ENCODE measurements at regions not wholly inside any gene's neighbourhood (a gene's known extent, or its start where the extent isn't known, plus 50 kb on each side); places are given as distances from the start of the nearest gene placed in this dataset.
"Not testable (repeated sequence)": the region's sequence is repeated elsewhere in the genome, so short reads cannot be mapped to it uniquely, and the experiment has no call there.

- H3K36me3 Mint-ChIP-seq: no peaks in the 10 kb centered on the region
- peaks cover 0 to 5% (median 0%) of the 10 kb centered on the region in 7 donors for H3K9me3 Mint-ChIP-seq
- no peak overlapping the region for H3K27ac Mint-ChIP-seq
- no peaks in the 10 kb centered on the region for H3K27me3 Mint-ChIP-seq
- DNase-seq: no peak
- no peak for ATAC-seq (ENCODE audit: low read depth in 2 of 2)
- H3K4me3 Mint-ChIP-seq: no peak overlapping the region
- H3K4me1 Mint-ChIP-seq: no peaks in the 10 kb centered on the region
Observed at GRCh38 chr12:30578426-30578825, 117.2 kb downstream of the IPO8 start.

DNA sequence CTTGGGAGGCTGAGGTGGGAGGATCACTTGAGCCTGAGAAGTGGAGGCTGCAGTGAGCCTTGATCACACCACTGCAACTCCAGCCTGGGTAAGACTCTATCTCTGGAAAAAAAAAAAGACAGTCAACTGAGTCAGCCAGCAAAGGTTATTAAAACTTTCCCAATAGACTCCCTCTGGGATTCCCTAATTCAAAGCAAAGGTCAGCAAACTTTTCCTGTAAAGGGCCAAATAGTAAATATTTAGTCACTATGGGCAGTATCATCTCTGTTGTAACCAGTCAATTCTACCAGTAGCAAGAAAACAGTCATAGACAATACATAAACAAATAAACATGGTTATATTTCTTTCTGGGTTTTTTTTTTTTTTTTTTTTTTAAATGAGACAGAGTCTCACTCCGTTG is 122.5 kb downstream of the IPO8 start:
- Mint-ChIP-seq H3K4me1 (no peaks in the 10 kb centered on the region), H3K9me3 (peaks cover 0 to 5% (median 0%) of the 10 kb centered on the region in 7 donors), H3K27me3 (no peaks in the 10 kb centered on the region), H3K36me3 (no peaks in the 10 kb centered on the region), H3K4me3 (no peak overlapping the region), H3K27ac (no peak overlapping the region)
- no peak for ATAC-seq (ENCODE audit: low read depth in 2 of 2)
- DNase-seq: no peak

- DNase-seq (no peak), ATAC-seq (ENCODE audit: low read depth in 2 of 2) (no peak)
- Mint-ChIP-seq H3K27me3 (peaks cover 0 to 5% (median 0%) of the 10 kb centered on the region in 3 donors), H3K36me3 (no peaks in the 10 kb centered on the region), H3K4me3 (no peak overlapping the region), H3K9me3 (peaks cover 0 to 6% (median 3%) of the 10 kb centered on the region in 7 donors), H3K27ac (no peak overlapping the region), H3K4me1 (no peaks in the 10 kb centered on the region)
Observed at GRCh38 chr12:30570211-30570890, 125.3 kb downstream of the IPO8 start.

- no peaks in the 10 kb centered on the region for H3K4me1 Mint-ChIP-seq
- DNase-seq: no peak
- no peak for ATAC-seq (ENCODE audit: low read depth in 2 of 2)
- no peak overlapping the region for H3K27ac Mint-ChIP-seq
- no peaks in the 10 kb centered on the region for H3K36me3 Mint-ChIP-seq
- no peak overlapping the region for H3K4me3 Mint-ChIP-seq
- peaks cover 0 to 5% (median 0%) of the 10 kb centered on the region in 3 donors for H3K27me3 Mint-ChIP-seq
- H3K9me3 Mint-ChIP-seq: peaks cover 0 to 6% (median 3%) of the 10 kb centered on the region in 7 donors
Observed at GRCh38 chr12:30569426-30569825, 126.2 kb downstream of the IPO8 start.

DNA sequence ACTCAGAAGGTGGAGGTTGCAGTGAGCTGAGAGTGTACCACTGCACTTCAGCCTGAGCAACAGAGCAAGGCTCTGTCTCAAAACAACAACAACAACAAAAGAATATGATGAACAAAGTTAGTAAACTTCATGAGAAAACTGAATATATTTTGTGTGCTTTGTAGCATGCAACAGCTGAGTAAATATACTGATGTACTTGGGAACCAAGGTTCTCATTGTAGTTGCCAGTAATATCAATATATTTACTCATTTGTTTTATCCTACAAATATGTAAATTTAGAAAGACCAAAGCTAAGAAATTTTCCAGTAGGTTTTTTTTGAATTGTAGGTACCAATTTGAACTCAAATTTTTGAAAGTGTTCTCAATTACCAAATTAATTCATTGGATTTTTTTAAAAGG is 127.2 kb downstream of the IPO8 start:
- Mint-ChIP-seq H3K27me3 (peaks cover 0 to 5% (median 0%) of the 10 kb centered on the region in 3 donors), H3K27ac (peak overlapping the region in 1 of 6 donors; percentile 42), H3K4me1 (no peaks in the 10 kb centered on the region), H3K9me3 (peaks cover 0 to 6% (median 3%) of the 10 kb centered on the region in 7 donors), H3K4me3 (no peak overlapping the region), H3K36me3 (no peaks in the 10 kb centered on the region)
- no peak for DNase-seq
- no peak for ATAC-seq (ENCODE audit: low read depth in 2 of 2)

GRCh38 chr12:30567082-30567481 is 128.6 kb downstream of the IPO8 start:
- no peak for DNase-seq
- Mint-ChIP-seq H3K27me3 (peaks cover 0 to 5% (median 0%) of the 10 kb centered on the region in 3 donors), H3K27ac (no peak overlapping the region), H3K4me1 (no peaks in the 10 kb centered on the region), H3K4me3 (no peak overlapping the region), H3K9me3 (peaks cover 0 to 6% (median 3%) of the 10 kb centered on the region in 7 donors), H3K36me3 (no peaks in the 10 kb centered on the region)
- ATAC-seq (ENCODE audit: low read depth in 2 of 2): no peak

DNA sequence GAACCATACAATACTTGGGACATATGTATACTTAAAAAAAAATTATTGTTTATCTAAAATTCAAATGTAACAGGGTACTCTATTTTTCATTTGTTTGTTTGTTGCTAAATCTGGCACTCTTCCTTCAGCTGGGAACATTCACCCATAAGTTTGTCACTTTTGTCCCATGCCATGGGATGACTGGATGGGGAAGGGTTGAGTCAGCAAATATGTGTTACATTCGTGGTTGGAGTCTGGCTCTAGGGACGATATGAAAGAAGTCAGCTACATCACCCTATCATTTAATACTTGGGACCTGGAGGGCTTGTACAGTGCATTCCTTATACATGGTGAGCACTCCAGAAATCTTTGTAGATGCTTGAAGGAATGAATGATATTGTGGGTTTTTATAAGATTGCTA is 131.3 kb downstream of the IPO8 start:
- no peaks in the 10 kb centered on the region for H3K4me1 Mint-ChIP-seq
- H3K4me3 Mint-ChIP-seq: no peak overlapping the region
- H3K27me3 Mint-ChIP-seq: peaks cover 0 to 5% (median 0%) of the 10 kb centered on the region in 3 donors
- DNase-seq: no peak
- peaks cover 0 to 7% of the 10 kb centered on the region in 2 donors for H3K36me3 Mint-ChIP-seq
- H3K27ac Mint-ChIP-seq: no peak overlapping the region
- no peak for ATAC-seq (ENCODE audit: low read depth in 2 of 2)
- H3K9me3 Mint-ChIP-seq: peaks cover 11 to 24% (median 17%) of the 10 kb centered on the region in 7 donors

DNA sequence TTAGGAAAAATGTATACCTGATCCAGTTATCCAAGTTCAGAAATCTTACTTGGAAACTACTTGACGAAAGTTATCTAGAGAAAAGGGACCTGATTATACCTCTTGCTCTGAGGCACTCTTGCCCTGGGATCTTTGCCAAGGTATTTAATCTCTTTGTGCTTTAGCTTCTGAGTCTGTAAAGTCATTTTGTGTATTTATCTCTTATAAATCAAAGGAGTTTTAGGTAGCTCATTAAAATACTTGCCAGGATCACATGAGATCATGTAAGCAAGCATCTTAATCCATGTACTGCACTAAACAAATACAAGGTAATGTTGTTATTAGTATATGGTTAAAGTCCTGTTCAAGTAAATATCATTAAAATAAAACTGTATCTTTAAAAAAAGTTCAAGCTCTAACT is 147.5 kb downstream of the IPO8 start:
- H3K4me3 Mint-ChIP-seq: no peak overlapping the region
- ATAC-seq (ENCODE audit: low read depth in 2 of 2) (no peak), DNase-seq (no peak)
- peaks cover 2 to 20% (median 7%) of the 10 kb centered on the region in 7 donors for H3K9me3 Mint-ChIP-seq
- H3K36me3 Mint-ChIP-seq: no peaks in the 10 kb centered on the region
- peaks cover 0 to 7% (median 4%) of the 10 kb centered on the region in 3 donors for H3K27me3 Mint-ChIP-seq
- no peaks in the 10 kb centered on the region for H3K4me1 Mint-ChIP-seq
- no peak overlapping the region for H3K27ac Mint-ChIP-seq

- ATAC-seq (ENCODE audit: low read depth in 2 of 2) (no peak), DNase-seq (no peak)
- Mint-ChIP-seq H3K36me3 (peaks cover 0 to 4% of the 10 kb centered on the region in 2 donors), H3K4me3 (no peak overlapping the region), H3K9me3 (peaks cover 3 to 41% (median 14%) of the 10 kb centered on the region in 7 donors), H3K27me3 (no peaks in the 10 kb centered on the region), H3K27ac (no peak overlapping the region), H3K4me1 (no peaks in the 10 kb centered on the region)
Observed at GRCh38 chr12:30546121-30546520, 149.5 kb downstream of the IPO8 start.

GRCh38 chr12:30544704-30545103 is 151.0 kb downstream of the IPO8 start:
- ATAC-seq (ENCODE audit: low read depth in 2 of 2); DNase-seq; H3K27me3 Mint-ChIP-seq; H3K27ac Mint-ChIP-seq; H3K4me3 Mint-ChIP-seq; H3K4me1 Mint-ChIP-seq; H3K36me3 Mint-ChIP-seq: not testable (repeated sequence)
- peaks cover 3 to 49% (median 22%) of the 10 kb centered on the region in 7 donors for H3K9me3 Mint-ChIP-seq

DNA sequence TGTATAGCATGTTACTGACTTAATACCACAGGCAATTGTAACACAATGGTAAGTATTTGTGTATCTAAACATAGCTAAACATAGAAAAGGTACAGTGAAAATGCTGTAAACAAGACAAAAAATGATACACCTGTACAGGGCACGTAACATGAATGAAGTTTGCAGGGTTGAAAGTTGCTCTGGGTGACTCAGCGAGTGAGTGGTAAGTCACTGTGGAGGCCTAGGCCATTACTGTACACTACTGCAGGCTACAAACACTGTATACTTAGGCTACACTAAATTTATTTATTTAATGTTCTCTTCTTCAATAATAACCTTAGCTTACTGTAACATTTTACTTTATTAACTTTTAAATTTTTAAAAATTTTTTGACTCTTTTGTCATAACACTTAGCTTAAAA is 158.4 kb downstream of the IPO8 start:
- Mint-ChIP-seq H3K27ac (no peak overlapping the region), H3K4me1 (no peaks in the 10 kb centered on the region), H3K4me3 (no peak overlapping the region), H3K27me3 (no peaks in the 10 kb centered on the region), H3K36me3 (peaks cover 0 to 7% of the 10 kb centered on the region in 2 donors), H3K9me3 (peaks cover 2 to 21% (median 13%) of the 10 kb centered on the region in 7 donors)
- no peak for ATAC-seq (ENCODE audit: low read depth in 2 of 2)
- no peak for DNase-seq

- DNase-seq (no peak), ATAC-seq (ENCODE audit: low read depth in 2 of 2) (no peak)
- Mint-ChIP-seq H3K27ac (no peak overlapping the region), H3K27me3 (no peaks in the 10 kb centered on the region), H3K36me3 (no peaks in the 10 kb centered on the region), H3K9me3 (peaks cover 0 to 4% (median 0%) of the 10 kb centered on the region in 7 donors), H3K4me3 (no peak overlapping the region), H3K4me1 (no peaks in the 10 kb centered on the region)
Observed at GRCh38 chr12:30533558-30534265, 162.0 kb downstream of the IPO8 start.

DNA sequence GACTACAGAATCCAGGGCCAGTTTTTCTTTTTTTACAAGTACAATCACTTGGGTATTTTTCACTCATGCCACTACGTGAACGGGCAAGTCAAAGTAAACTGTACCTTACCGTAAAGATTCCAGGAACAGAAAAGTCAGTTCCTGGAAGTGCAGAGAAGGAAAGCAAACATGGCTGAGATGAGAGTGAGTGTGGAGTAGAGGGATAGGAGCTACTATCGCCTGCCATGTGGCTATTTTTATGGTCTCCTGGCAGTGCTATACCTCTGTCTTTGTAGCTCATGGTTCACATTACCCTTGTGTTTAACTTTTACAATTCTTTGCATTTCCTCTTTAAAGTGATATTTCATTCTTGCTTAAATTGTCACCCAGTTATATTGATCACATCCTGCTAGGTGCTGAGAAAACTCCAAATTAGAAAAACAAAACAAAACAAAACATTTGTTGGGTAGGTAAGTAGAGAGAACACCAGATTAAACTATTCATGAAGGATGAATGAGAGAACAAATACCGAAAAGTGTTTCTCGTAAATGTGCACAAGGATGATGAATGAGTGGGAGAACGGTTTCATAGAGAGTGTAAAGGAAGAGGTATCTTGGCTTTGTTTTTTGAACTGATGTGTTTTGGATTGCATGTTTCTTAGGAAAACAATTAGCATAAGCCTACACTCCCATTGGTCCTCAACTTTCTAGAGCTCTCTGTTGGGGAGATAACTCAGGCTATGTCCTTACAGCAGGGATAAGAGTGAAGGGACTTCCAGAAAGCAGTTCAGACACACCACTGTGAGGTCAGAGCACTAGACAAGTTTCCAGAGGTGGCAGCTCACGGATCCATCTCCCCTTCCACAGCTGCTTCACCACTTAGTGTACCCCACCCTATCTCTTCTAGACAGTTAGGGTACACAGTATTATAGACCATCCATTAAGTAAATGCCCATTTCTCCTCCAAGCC is 163.7 kb downstream of the IPO8 start:
- Mint-ChIP-seq H3K4me3 (no peak overlapping the region), H3K36me3 (no peaks in the 10 kb centered on the region), H3K27ac (no peak overlapping the region), H3K27me3 (peaks cover 0 to 5% (median 0%) of the 10 kb centered on the region in 3 donors), H3K4me1 (no peaks in the 10 kb centered on the region), H3K9me3 (peaks cover 0 to 4% (median 0%) of the 10 kb centered on the region in 7 donors)
- DNase-seq: no peak
- no peak for ATAC-seq (ENCODE audit: low read depth in 2 of 2)

Measured in naive B cell (primary cell).